WTC11 (cell line): ENCODE measurements at regions not wholly inside any gene's neighbourhood (a gene's known extent, or its start where the extent isn't known, plus 50 kb on each side); places are given as distances from the start of the nearest gene placed in this dataset.

Experiments
- ATAC-seq: fragments of 200-7000 bp; cut with Tn5 transposase; 2 replicates; pipeline ENCODE4 v1.10.0; 2021; ENCODE audit warnings: mild to moderate bottlenecking, moderate library complexity
- CTCF ChIA-PET: fragments of 300-600 bp; sonication (Branson Sonifier 250); formaldehyde crosslinking; loops from one replicate; lab custom pipeline; 2021; ENCODE audit warnings: antibody characterized with exemption; lab: Charles Lee
- POLR2A ChIA-PET: fragments of 350-600 bp; sonication (Branson Sonifier 250); formaldehyde crosslinking; loops from one replicate; lab custom pipeline; 2021; ENCODE audit warnings: antibody characterized with exemption; lab: Charles Lee
- DNase-seq: peaks from one replicate; pipeline ENCODE4 v3.0.0; 2021; ENCODE audit warnings: low spot score
- H3K27ac Mint-ChIP-seq: 2 replicates; pipeline ENCODE4 v1.8.0; 2021; ENCODE audit warnings: mixed read lengths
- H3K27me3 Mint-ChIP-seq: 2 replicates; pipeline ENCODE4 v1.8.0; 2021; ENCODE audit warnings: low read depth, mild to moderate bottlenecking, moderate library complexity, mixed read lengths
- H3K36me3 Mint-ChIP-seq: 2 replicates; pipeline ENCODE4 v1.8.0; 2021; ENCODE audit warnings: mixed read lengths
- H3K4me1 Mint-ChIP-seq: 2 replicates; pipeline ENCODE4 v1.8.0; 2022; ENCODE audit warnings: mixed read lengths
- H3K4me3 Mint-ChIP-seq: 2 replicates; pipeline ENCODE4 v1.8.0; 2021; ENCODE audit warnings: mild to moderate bottlenecking, moderate library complexity, mixed read lengths
- H3K9me3 Mint-ChIP-seq: 2 replicates; pipeline ENCODE4 v1.8.0; 2021; ENCODE audit warnings: mixed read lengths
- ATF6 ChIP-seq: sonication (generic); formaldehyde crosslinking; IDR thresholded peaks from 2 replicates; pipeline ENCODE4 v1.8.1; 2023; ENCODE audit warnings: mild to moderate bottlenecking, missing genetic modification reagents
- E2F4 ChIP-seq: sonication (generic); formaldehyde crosslinking; IDR thresholded peaks from 2 replicates; pipeline ENCODE4 v1.8.1; 2022; ENCODE audit warnings: low read depth, mild to moderate bottlenecking, moderate library complexity, missing genetic modification reagents, borderline replicate concordance
- ETV6 ChIP-seq: sonication (generic); formaldehyde crosslinking; IDR thresholded peaks from 2 replicates; pipeline ENCODE4 v1.8.1; 2022; ENCODE audit warnings: mild to moderate bottlenecking, missing genetic modification reagents
- GABPB1 ChIP-seq: sonication (generic); formaldehyde crosslinking; IDR thresholded peaks from 2 replicates; pipeline ENCODE4 v1.8.1; 2023; ENCODE audit warnings: mild to moderate bottlenecking, missing genetic modification reagents
- IRF2 ChIP-seq: sonication (generic); formaldehyde crosslinking; IDR thresholded peaks from 2 replicates; pipeline ENCODE4 v1.8.0; 2022; ENCODE audit warnings: low read depth, missing genetic modification reagents, borderline replicate concordance
- PRRX2 ChIP-seq: fragments of 250-450 bp; sonication (Bioruptor Pico); IDR thresholded peaks from 2 replicates; pipeline ENCODE4 v1.8.0; 2021; ENCODE audit warnings: mild to moderate bottlenecking
- SP1 ChIP-seq: sonication (generic); formaldehyde crosslinking; conservative IDR thresholded peaks from 2 replicates; pipeline ENCODE4 v1.8.1; 2022; ENCODE audit warnings: missing genetic modification reagents
- TEAD4 ChIP-seq: sonication (generic); formaldehyde crosslinking; IDR thresholded peaks from 2 replicates; pipeline ENCODE4 v1.8.0; 2022; ENCODE audit warnings: mild to moderate bottlenecking, missing genetic modification reagents
- ZBTB43 ChIP-seq: sonication (generic); formaldehyde crosslinking; IDR thresholded peaks from 2 replicates; pipeline ENCODE4 v1.8.1; 2023; ENCODE audit warnings: mild to moderate bottlenecking, missing genetic modification reagents
- ZNF138 ChIP-seq: sonication (generic); formaldehyde crosslinking; conservative IDR thresholded peaks from 2 replicates; pipeline ENCODE4 v1.8.1; 2022; ENCODE audit warnings: mild to moderate bottlenecking, moderate library complexity, missing genetic modification reagents
- ZNF317 ChIP-seq: sonication (generic); formaldehyde crosslinking; IDR thresholded peaks from 2 replicates; pipeline ENCODE4 v1.8.1; 2023; ENCODE audit warnings: low read depth, mild to moderate bottlenecking, moderate library complexity, missing genetic modification reagents, borderline replicate concordance
- ZNF423 ChIP-seq: fragments of 250-450 bp; sonication (Bioruptor Pico); IDR thresholded peaks from 2 replicates; pipeline ENCODE4 v2.1.2; 2022; ENCODE audit warnings: mild to moderate bottlenecking, moderate library complexity
- ZNF425 ChIP-seq: fragments of 250-450 bp; sonication (Bioruptor Pico); conservative IDR thresholded peaks from 2 replicates; pipeline ENCODE4 v1.9.0; 2021; ENCODE audit warnings: mild to moderate bottlenecking
- ZSCAN18 ChIP-seq: fragments of 250-450 bp; sonication (Bioruptor Pico); IDR thresholded peaks from 2 replicates; pipeline ENCODE4 v2.1.2; 2022; ENCODE audit warnings: mild to moderate bottlenecking, moderate library complexity
- TF ChIP-seq, protein P1 (sequence below): sonication (generic); formaldehyde crosslinking; IDR thresholded peaks from 2 replicates; pipeline ENCODE4 v1.8.1; 2022; ENCODE audit warnings: mild to moderate bottlenecking, missing genetic modification reagents, moderate library complexity, borderline replicate concordance
- TF ChIP-seq, protein P2 (sequence below): sonication (generic); formaldehyde crosslinking; IDR thresholded peaks from 2 replicates; pipeline ENCODE4 v1.8.0; 2022; ENCODE audit warnings: mild to moderate bottlenecking, missing genetic modification reagents
- TF ChIP-seq, protein P3 (sequence below): sonication (generic); formaldehyde crosslinking; IDR thresholded peaks from 2 replicates; pipeline ENCODE4 v1.8.1; 2022; ENCODE audit warnings: missing genetic modification reagents, borderline replicate concordance
- TF ChIP-seq, protein P4 (sequence below): sonication (generic); formaldehyde crosslinking; IDR thresholded peaks from 2 replicates; pipeline ENCODE4 v1.8.1; 2022; ENCODE audit warnings: low read depth, missing genetic modification reagents, borderline replicate concordance

DNA sequence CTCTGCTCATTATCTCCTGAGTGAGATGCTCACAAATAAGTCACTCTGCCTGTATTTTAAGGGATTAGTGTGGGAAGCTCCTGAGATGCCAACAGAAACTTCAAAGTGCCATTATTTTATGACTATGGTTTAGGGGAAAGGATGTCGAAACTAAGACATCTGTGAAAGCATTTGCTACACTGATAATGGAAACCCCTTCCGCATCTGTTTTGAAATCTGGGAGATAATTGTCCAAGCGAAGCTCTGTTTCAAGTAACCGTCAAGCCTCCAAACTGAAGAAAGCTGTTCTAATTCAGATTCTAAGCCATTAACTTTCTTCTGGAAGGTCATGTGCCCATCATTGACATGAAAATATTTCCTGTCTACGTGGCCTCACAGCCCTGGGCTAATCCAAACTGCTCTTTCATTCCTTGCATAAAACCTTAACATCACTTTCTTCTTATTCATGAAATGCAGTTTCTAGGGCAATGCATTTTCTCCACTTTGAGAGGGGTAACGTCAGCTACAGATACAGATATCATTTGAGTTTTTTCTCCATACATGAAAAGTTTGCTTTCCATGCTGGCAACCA lies 932.0 kb downstream of the C6orf118 start:
- no peak for TF ChIP-seq SP1 (CRISPR knock-in tag)
- no peak for TF ChIP-seq ZNF138 (CRISPR knock-in tag)
- no peak for TF ChIP-seq E2F4 (CRISPR knock-in tag)
- no peak for TF ChIP-seq ATF6 (CRISPR knock-in tag)
- no peak for TF ChIP-seq ZBTB43 (CRISPR knock-in tag)
- no peak for TF ChIP-seq GABPB1 (CRISPR knock-in tag)
- no peak for TF ChIP-seq ZNF423 (CRISPR knock-in tag)
- no peak for TF ChIP-seq ZSCAN18 (CRISPR knock-in tag)
- no peaks in the 10 kb centered on the region; the same call in 1 of the 2 replicates for H3K27me3 Mint-ChIP-seq
- no peak overlapping the region for H3K27ac Mint-ChIP-seq
- peaks cover 21% of the 10 kb centered on the region for H3K9me3 Mint-ChIP-seq
- peaks cover 12% of the 10 kb centered on the region for H3K36me3 Mint-ChIP-seq
- ATAC-seq (no peak), DNase-seq (no peak)
- ChIA-PET CTCF (no interaction called here), POLR2A (no interaction called here)
- peaks cover 16% of the 10 kb centered on the region for H3K4me1 Mint-ChIP-seq
- no peak overlapping the region for H3K4me3 Mint-ChIP-seq

DNA sequence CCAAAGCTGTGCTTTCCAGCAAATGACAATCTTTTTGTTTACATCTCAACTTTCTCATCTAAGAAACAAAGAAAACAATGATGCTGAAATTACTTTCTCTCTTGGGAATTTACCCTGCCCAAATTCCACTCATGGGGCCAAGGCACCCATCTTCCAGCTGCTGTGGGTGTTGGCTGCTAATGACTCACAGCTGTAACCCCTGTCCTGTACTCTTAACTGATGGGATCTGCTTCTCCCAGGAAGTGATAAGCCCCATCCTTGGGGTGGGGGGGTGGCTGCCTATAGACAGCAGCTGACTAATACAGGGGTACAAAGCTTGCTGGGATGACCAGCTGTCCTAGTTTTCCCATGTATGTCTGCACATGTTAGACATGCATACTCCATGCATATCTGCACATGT lies 938.6 kb downstream of the C6orf118 start:
- H3K27ac Mint-ChIP-seq: no peak overlapping the region
- H3K4me1 Mint-ChIP-seq: no peaks in the 10 kb centered on the region
- DNase-seq (no peak), ATAC-seq (no peak)
- TF ChIP-seq ETV6 (no peak), ZNF317 (CRISPR knock-in tag) (no peak), TEAD4 (CRISPR knock-in tag) (no peak), IRF2 (CRISPR knock-in tag) (no peak), SP1 (CRISPR knock-in tag) (no peak)
- TF ChIP-seq, protein P1, sequence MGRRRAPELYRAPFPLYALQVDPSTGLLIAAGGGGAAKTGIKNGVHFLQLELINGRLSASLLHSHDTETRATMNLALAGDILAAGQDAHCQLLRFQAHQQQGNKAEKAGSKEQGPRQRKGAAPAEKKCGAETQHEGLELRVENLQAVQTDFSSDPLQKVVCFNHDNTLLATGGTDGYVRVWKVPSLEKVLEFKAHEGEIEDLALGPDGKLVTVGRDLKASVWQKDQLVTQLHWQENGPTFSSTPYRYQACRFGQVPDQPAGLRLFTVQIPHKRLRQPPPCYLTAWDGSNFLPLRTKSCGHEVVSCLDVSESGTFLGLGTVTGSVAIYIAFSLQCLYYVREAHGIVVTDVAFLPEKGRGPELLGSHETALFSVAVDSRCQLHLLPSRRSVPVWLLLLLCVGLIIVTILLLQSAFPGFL (CRISPR knock-in tag): no peak
- peaks cover 12% of the 10 kb centered on the region for H3K9me3 Mint-ChIP-seq
- CTCF ChIA-PET: no interaction called here
- H3K4me3 Mint-ChIP-seq: no peak overlapping the region
- H3K27me3 Mint-ChIP-seq: no peaks in the 10 kb centered on the region
- H3K36me3 Mint-ChIP-seq: no peaks in the 10 kb centered on the region
- POLR2A ChIA-PET: no interaction called here

DNA sequence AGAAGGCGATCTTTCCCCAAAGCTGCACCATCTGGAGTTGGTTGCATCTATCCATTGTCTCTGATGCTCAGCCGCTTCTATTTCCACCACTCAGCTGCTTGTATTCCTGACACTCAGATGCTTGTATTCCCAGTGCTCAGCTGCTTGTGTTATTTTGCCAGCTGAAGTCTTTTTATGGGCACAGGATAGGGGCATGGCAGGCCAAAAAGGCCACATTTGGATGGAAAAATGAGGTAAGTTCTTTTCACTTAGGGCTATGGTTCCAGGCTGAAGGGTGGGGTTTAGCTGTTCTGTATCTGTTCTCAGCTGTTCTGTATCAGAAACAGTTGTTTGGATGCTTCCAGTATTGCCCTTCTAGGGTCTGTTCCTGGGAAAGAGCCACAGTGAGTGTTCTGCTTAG lies 944.9 kb downstream of the QKI start:
- no peak for DNase-seq
- CTCF ChIA-PET: no interaction called here
- POLR2A ChIA-PET: no interaction called here
- peaks cover 56% of the 10 kb centered on the region for H3K9me3 Mint-ChIP-seq
- peaks cover 22% of the 10 kb centered on the region for H3K4me1 Mint-ChIP-seq
- H3K27ac Mint-ChIP-seq: no peak overlapping the region
- peaks cover 45% of the 10 kb centered on the region for H3K36me3 Mint-ChIP-seq
- H3K4me3 Mint-ChIP-seq: no peak overlapping the region
- H3K27me3 Mint-ChIP-seq: peaks cover 4% of the 10 kb centered on the region
- no peak for ATAC-seq
- TF ChIP-seq, protein P2, sequence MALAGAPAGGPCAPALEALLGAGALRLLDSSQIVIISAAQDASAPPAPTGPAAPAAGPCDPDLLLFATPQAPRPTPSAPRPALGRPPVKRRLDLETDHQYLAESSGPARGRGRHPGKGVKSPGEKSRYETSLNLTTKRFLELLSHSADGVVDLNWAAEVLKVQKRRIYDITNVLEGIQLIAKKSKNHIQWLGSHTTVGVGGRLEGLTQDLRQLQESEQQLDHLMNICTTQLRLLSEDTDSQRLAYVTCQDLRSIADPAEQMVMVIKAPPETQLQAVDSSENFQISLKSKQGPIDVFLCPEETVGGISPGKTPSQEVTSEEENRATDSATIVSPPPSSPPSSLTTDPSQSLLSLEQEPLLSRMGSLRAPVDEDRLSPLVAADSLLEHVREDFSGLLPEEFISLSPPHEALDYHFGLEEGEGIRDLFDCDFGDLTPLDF: no peak
- TF ChIP-seq PRRX2 (CRISPR knock-in tag) (no peak), ZNF425 (no peak)
- TF ChIP-seq, protein P3, sequence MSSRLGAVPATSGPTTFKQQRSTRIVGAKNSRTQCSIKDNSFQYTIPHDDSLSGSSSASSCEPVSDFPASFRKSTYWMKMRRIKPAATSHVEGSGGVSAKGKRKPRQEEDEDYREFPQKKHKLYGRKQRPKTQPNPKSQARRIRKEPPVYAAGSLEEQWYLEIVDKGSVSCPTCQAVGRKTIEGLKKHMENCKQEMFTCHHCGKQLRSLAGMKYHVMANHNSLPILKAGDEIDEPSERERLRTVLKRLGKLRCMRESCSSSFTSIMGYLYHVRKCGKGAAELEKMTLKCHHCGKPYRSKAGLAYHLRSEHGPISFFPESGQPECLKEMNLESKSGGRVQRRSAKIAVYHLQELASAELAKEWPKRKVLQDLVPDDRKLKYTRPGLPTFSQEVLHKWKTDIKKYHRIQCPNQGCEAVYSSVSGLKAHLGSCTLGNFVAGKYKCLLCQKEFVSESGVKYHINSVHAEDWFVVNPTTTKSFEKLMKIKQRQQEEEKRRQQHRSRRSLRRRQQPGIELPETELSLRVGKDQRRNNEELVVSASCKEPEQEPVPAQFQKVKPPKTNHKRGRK (CRISPR knock-in tag): no peak
- TF ChIP-seq, protein P4, sequence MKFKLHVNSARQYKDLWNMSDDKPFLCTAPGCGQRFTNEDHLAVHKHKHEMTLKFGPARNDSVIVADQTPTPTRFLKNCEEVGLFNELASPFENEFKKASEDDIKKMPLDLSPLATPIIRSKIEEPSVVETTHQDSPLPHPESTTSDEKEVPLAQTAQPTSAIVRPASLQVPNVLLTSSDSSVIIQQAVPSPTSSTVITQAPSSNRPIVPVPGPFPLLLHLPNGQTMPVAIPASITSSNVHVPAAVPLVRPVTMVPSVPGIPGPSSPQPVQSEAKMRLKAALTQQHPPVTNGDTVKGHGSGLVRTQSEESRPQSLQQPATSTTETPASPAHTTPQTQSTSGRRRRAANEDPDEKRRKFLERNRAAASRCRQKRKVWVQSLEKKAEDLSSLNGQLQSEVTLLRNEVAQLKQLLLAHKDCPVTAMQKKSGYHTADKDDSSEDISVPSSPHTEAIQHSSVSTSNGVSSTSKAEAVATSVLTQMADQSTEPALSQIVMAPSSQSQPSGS (CRISPR knock-in tag): no peak
